ENCODE measurements at regions not wholly inside any gene's neighbourhood (a gene's known extent, or its start where the extent isn't known, plus 50 kb on each side); places are given as distances from the start of the nearest gene placed in this dataset.

- Histone ChIP-seq H3K4me3 (ENCODE audit: low read length) (no peak overlapping the region), H3K27me3 (ENCODE audit: control insufficient read depth, insufficient read depth, low read length) (peaks cover 2% of the 10 kb centered on the region), H3K36me3 (ENCODE audit: control insufficient read depth, low read depth, low read length) (no peaks in the 10 kb centered on the region), H3K9me3 (ENCODE audit: control insufficient read depth, low read depth, low read length) (no peaks in the 10 kb centered on the region), H3K9ac (ENCODE audit: low read length) (no peak overlapping the region), H3K4me1 (ENCODE audit: control insufficient read depth, low read depth, low read length) (no peaks in the 10 kb centered on the region), H3K27ac (ENCODE audit: low read length) (no peak overlapping the region)
Measured at GRCh38 chr21:43271452-43272020, 102.7 kb downstream of the CRYAA start.

- H3K4me1 ChIP-seq (ENCODE audit: control insufficient read depth, low read depth, low read length) = no peaks in the 10 kb centered on the region
- H3K9ac ChIP-seq (ENCODE audit: low read length) = no peak overlapping the region
- no peaks in the 10 kb centered on the region for H3K9me3 ChIP-seq (ENCODE audit: control insufficient read depth, low read depth, low read length)
- no peaks in the 10 kb centered on the region for H3K36me3 ChIP-seq (ENCODE audit: control insufficient read depth, low read depth, low read length)
- no peaks in the 10 kb centered on the region for H3K27me3 ChIP-seq (ENCODE audit: control insufficient read depth, insufficient read depth, low read length)
- no peak overlapping the region for H3K27ac ChIP-seq (ENCODE audit: low read length)
- no peak overlapping the region for H3K4me3 ChIP-seq (ENCODE audit: low read length)
Measured at GRCh38 chr21:43270800-43271301, 102.0 kb downstream of the CRYAA start.

GRCh38 chr21:43269957-43270705 is 101.3 kb downstream of the CRYAA start:
- no peaks in the 10 kb centered on the region for H3K36me3 ChIP-seq (ENCODE audit: control insufficient read depth, low read depth, low read length)
- H3K9me3 ChIP-seq (ENCODE audit: control insufficient read depth, low read depth, low read length) = no peaks in the 10 kb centered on the region
- H3K27me3 ChIP-seq (ENCODE audit: control insufficient read depth, insufficient read depth, low read length) = no peaks in the 10 kb centered on the region
- H3K4me1 ChIP-seq (ENCODE audit: control insufficient read depth, low read depth, low read length) = no peaks in the 10 kb centered on the region
- H3K4me3 ChIP-seq (ENCODE audit: low read length) = no peak overlapping the region
- H3K27ac ChIP-seq (ENCODE audit: low read length) = no peak overlapping the region
- no peak overlapping the region for H3K9ac ChIP-seq (ENCODE audit: low read length)

GRCh38 chr21:43269440-43269839 is 100.6 kb downstream of the CRYAA start:
- H3K9me3 ChIP-seq (ENCODE audit: control insufficient read depth, low read depth, low read length) = no peaks in the 10 kb centered on the region
- no peaks in the 10 kb centered on the region for H3K36me3 ChIP-seq (ENCODE audit: control insufficient read depth, low read depth, low read length)
- no peak overlapping the region for H3K27ac ChIP-seq (ENCODE audit: low read length)
- no peaks in the 10 kb centered on the region for H3K27me3 ChIP-seq (ENCODE audit: control insufficient read depth, insufficient read depth, low read length)
- no peak overlapping the region for H3K4me3 ChIP-seq (ENCODE audit: low read length)
- no peaks in the 10 kb centered on the region for H3K4me1 ChIP-seq (ENCODE audit: control insufficient read depth, low read depth, low read length)
- no peak overlapping the region for H3K9ac ChIP-seq (ENCODE audit: low read length)

- H3K36me3 ChIP-seq (ENCODE audit: control insufficient read depth, low read depth, low read length) = no peaks in the 10 kb centered on the region
- no peak overlapping the region for H3K27ac ChIP-seq (ENCODE audit: low read length)
- no peak overlapping the region for H3K4me3 ChIP-seq (ENCODE audit: low read length)
- H3K27me3 ChIP-seq (ENCODE audit: control insufficient read depth, insufficient read depth, low read length) = no peaks in the 10 kb centered on the region
- no peak overlapping the region for H3K9ac ChIP-seq (ENCODE audit: low read length)
- no peaks in the 10 kb centered on the region for H3K9me3 ChIP-seq (ENCODE audit: control insufficient read depth, low read depth, low read length)
- H3K4me1 ChIP-seq (ENCODE audit: control insufficient read depth, low read depth, low read length) = no peaks in the 10 kb centered on the region
Measured at GRCh38 chr21:43268804-43269186, 100.0 kb downstream of the CRYAA start.

GRCh38 chr21:43268086-43268803 is 99.4 kb downstream of the CRYAA start:
- Histone ChIP-seq H3K27ac (ENCODE audit: low read length) (no peak overlapping the region), H3K9me3 (ENCODE audit: control insufficient read depth, low read depth, low read length) (no peaks in the 10 kb centered on the region), H3K36me3 (ENCODE audit: control insufficient read depth, low read depth, low read length) (no peaks in the 10 kb centered on the region), H3K27me3 (ENCODE audit: control insufficient read depth, insufficient read depth, low read length) (no peaks in the 10 kb centered on the region), H3K4me1 (ENCODE audit: control insufficient read depth, low read depth, low read length) (no peaks in the 10 kb centered on the region), H3K4me3 (ENCODE audit: low read length) (no peak overlapping the region), H3K9ac (ENCODE audit: low read length) (no peak overlapping the region)

- no peaks in the 10 kb centered on the region for H3K27me3 ChIP-seq (ENCODE audit: control insufficient read depth, insufficient read depth, low read length)
- H3K9me3 ChIP-seq (ENCODE audit: control insufficient read depth, low read depth, low read length) = no peaks in the 10 kb centered on the region
- no peak overlapping the region for H3K27ac ChIP-seq (ENCODE audit: low read length)
- H3K9ac ChIP-seq (ENCODE audit: low read length) = no peak overlapping the region
- H3K4me1 ChIP-seq (ENCODE audit: control insufficient read depth, low read depth, low read length) = no peaks in the 10 kb centered on the region
- H3K4me3 ChIP-seq (ENCODE audit: low read length) = no peak overlapping the region
- H3K36me3 ChIP-seq (ENCODE audit: control insufficient read depth, low read depth, low read length) = no peaks in the 10 kb centered on the region
Measured at GRCh38 chr21:43267391-43268085, 98.7 kb downstream of the CRYAA start.

GRCh38 chr21:43266534-43266933 is 97.7 kb downstream of the CRYAA start:
- no peaks in the 10 kb centered on the region for H3K36me3 ChIP-seq (ENCODE audit: control insufficient read depth, low read depth, low read length)
- H3K27me3 ChIP-seq (ENCODE audit: control insufficient read depth, insufficient read depth, low read length) = no peaks in the 10 kb centered on the region
- no peaks in the 10 kb centered on the region for H3K4me1 ChIP-seq (ENCODE audit: control insufficient read depth, low read depth, low read length)
- H3K9me3 ChIP-seq (ENCODE audit: control insufficient read depth, low read depth, low read length) = no peaks in the 10 kb centered on the region
- no peak overlapping the region for H3K4me3 ChIP-seq (ENCODE audit: low read length)
- no peak overlapping the region for H3K9ac ChIP-seq (ENCODE audit: low read length)
- no peak overlapping the region for H3K27ac ChIP-seq (ENCODE audit: low read length)

- Histone ChIP-seq H3K9ac (ENCODE audit: low read length) (no peak overlapping the region), H3K4me1 (ENCODE audit: control insufficient read depth, low read depth, low read length) (no peaks in the 10 kb centered on the region), H3K36me3 (ENCODE audit: control insufficient read depth, low read depth, low read length) (no peaks in the 10 kb centered on the region), H3K9me3 (ENCODE audit: control insufficient read depth, low read depth, low read length) (no peaks in the 10 kb centered on the region), H3K4me3 (ENCODE audit: low read length) (no peak overlapping the region), H3K27ac (ENCODE audit: low read length) (no peak overlapping the region), H3K27me3 (ENCODE audit: control insufficient read depth, insufficient read depth, low read length) (no peaks in the 10 kb centered on the region)
Measured at GRCh38 chr21:43262427-43262826, 93.6 kb downstream of the CRYAA start.

Measured in iPS-18a (cell line).